ENCODE measurements at regions not wholly inside any gene's neighbourhood (a gene's known extent, or its start where the extent isn't known, plus 50 kb on each side); places are given as distances from the start of the nearest gene placed in this dataset.

DNA sequence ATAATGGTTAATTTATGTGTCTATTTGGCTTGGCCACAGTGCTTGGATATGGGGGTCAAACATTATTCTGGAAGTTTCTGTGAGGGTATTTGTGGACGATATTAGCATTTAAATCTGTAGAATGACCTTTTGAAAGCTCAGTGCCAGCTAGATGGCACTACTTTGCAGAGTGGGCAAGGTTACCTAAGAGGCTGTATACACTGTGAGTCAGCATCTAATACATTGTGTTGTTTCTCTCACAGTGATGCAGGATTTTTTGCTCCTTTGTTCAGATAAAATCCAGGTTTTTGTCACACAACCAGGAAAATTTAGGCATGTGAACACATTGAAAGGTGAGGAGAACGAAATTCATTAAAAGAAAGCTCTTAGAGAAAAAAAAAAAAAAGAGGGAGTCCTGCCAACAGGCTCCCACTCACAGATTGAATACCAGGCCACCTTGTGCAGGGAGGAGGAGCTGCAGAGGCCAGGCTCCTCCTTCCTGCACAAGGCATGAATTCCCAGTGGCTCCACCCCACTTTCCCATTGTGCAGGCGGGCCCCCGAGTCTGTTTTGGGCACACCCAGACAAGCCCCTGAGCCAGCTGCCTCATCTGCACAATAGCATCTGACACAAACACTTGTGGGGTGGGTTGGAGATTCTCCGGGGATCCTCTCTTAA, 551.0 kb upstream of the ATXN8OS start:
- TF ChIP-seq, protein P1, sequence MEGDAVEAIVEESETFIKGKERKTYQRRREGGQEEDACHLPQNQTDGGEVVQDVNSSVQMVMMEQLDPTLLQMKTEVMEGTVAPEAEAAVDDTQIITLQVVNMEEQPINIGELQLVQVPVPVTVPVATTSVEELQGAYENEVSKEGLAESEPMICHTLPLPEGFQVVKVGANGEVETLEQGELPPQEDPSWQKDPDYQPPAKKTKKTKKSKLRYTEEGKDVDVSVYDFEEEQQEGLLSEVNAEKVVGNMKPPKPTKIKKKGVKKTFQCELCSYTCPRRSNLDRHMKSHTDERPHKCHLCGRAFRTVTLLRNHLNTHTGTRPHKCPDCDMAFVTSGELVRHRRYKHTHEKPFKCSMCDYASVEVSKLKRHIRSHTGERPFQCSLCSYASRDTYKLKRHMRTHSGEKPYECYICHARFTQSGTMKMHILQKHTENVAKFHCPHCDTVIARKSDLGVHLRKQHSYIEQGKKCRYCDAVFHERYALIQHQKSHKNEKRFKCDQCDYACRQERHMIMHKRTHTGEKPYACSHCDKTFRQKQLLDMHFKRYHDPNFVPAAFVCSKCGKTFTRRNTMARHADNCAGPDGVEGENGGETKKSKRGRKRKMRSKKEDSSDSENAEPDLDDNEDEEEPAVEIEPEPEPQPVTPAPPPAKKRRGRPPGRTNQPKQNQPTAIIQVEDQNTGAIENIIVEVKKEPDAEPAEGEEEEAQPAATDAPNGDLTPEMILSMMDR (conservative IDR thresholded peaks at IDR 0.05; ENCODE audit: low read length) = no peak
- DNase-seq (ENCODE audit: low read depth) = no peak
- no peak overlapping the region for H3K4me3 ChIP-seq (ENCODE audit: low read length)

DNA sequence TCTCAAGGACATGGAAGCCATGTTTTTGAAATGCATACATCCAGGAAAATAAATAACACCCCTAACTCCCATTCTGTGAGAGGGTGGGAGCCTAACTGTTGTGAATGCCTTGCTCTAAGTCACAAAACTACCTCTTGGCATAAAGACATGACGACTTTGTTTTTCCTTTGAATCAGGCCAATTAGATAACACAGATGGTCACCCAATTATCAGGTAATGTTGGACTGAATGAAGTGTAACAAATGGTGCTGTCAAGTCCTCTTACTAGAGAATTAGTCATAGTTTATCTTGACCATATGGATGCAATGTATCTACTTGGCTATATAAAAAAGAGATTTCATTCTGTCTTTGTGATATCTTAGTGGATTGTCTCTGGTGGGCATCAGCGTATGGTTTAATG, 553.6 kb upstream of the ATXN8OS start:
- no peak overlapping the region for H3K4me3 ChIP-seq (ENCODE audit: low read length)
- TF ChIP-seq, protein P1 (conservative IDR thresholded peaks at IDR 0.05; ENCODE audit: low read length) = no peak
- no peak for DNase-seq (ENCODE audit: low read depth)

DNA sequence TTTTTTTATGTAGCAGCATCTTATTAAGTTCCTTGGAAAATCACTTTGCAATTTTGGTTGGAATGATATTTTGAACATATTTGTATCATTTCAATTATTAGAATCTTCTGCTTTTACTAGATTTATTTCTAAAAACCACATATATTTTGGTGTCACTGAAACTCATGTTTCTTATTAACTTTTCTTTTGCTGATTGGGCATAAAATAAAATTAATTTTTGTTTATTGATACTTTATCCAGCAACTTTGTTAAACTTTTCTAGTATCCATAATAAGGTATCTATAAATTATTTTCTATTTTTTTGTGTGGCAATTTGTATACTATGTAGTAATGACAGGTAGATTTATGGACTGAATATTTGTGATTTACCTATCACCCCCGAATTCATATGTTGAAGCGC, 556.4 kb upstream of the ATXN8OS start:
- TF ChIP-seq, protein P1 (conservative IDR thresholded peaks at IDR 0.05; ENCODE audit: low read length) = no peak
- no peak overlapping the region for H3K4me3 ChIP-seq (ENCODE audit: low read length)
- no peak for DNase-seq (ENCODE audit: low read depth)

DNA sequence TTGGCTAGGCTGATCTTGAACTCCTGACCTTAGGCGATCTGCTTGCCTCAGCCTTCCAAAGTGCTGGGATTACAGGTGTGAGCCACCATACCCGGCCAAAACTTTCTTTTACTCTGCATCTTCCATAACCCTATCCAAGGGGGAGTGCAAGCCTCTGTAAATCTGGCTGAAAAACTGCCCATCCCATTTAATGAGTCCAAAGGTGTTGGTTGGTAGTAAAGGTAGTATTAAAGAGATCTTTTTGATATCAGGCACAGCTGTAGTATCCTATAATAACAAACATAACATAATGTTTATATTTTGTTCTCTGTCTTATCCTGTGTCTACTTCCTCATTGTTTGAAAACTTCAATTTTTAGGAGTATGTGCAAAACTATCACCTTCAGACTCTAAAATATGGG, 559.8 kb upstream of the ATXN8OS start:
- no peak overlapping the region for H3K4me3 ChIP-seq (ENCODE audit: low read length)
- TF ChIP-seq, protein P1 (conservative IDR thresholded peaks at IDR 0.05; ENCODE audit: low read length) = no peak
- no peak for DNase-seq (ENCODE audit: low read depth)

DNA sequence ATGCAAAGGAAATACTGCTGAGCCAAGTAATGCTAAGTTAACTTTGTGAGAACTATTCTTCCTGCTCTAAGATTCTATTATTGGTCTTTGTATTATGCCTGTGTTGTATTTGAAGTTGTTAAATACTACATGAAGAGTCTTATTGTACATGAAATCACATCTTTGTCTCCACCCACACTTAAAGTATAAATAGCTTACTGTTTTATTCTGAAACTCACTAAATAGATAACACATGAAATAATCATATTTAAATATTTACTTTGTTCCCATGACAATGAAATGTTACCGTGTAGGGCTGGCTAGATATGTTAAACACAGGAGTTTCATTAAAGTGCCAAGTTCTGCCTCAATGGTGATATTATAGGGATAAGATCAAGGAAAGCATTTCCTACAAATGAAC, 562.1 kb upstream of the ATXN8OS start:
- H3K4me3 ChIP-seq (ENCODE audit: low read length) = no peak overlapping the region
- TF ChIP-seq, protein P1 (conservative IDR thresholded peaks at IDR 0.05; ENCODE audit: low read length) = no peak
- no peak for DNase-seq (ENCODE audit: low read depth)

DNA sequence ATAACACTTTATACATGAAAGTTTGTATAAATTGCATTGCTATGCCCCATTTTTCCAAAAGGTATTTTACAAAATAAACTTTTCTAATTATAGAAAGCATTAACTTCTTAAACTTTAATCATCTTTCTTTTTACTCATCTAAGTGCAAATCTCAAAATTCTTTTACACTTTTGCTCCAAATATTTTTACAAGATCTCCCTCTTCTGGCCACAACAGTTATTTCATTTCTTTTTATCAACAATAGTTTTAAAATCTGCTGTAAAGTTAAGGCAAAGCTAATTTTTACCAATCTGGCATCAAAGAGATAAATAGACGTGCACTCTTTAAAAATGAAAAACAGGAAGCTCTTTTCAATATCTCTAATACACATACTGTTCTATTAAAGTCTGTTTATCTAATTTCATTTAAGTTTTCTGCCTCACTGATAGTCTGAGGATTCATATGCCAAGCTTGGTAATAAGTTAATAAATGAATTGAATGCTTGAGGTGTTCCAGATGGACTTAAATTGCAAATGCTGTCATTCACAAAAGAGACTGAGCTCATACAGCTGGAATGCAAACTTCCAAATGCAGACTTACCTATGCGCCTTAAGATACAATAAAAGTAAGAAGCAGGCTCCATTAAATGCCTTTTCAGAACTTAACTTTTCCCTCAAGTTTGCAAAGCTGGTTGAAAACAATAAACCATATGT, 583.0 kb upstream of the ATXN8OS start:
- no peak overlapping the region for H3K4me3 ChIP-seq (ENCODE audit: low read length)
- TF ChIP-seq, protein P1 (conservative IDR thresholded peaks at IDR 0.05; ENCODE audit: low read length) = no peak
- no peak for DNase-seq (ENCODE audit: low read depth)

DNA sequence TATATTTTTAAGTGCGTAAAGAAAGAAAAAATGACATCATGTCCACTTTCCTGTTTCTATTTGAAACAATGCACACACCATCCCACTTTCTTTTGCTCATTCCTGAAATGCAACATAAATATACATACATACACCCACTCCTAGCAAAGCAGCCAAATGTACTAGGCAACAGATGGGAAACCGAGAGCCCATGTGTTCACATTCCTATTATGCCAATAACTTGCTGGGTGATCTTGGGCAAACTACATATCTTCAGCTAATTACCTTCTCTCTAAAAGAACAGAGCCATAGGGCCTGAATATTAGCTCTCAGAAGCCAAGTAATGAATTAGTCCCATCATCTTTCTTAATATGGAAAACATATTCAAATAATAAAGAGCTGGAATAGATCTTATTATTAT, 610.6 kb upstream of the ATXN8OS start:
- TF ChIP-seq, protein P1 (conservative IDR thresholded peaks at IDR 0.05; ENCODE audit: low read length) = no peak
- DNase-seq (ENCODE audit: low read depth) = no peak
- H3K4me3 ChIP-seq (ENCODE audit: low read length) = no peak overlapping the region

Data from AG10803 (cell line).